H9 (cell line): ENCODE measurements at regions not wholly inside any gene's neighbourhood (a gene's known extent, or its start where the extent isn't known, plus 50 kb on each side); places are given as distances from the start of the nearest gene placed in this dataset.

Experiments used
- DNase-seq: peaks from one replicate; pipeline ENCODE4 v3.0.0-alpha.2; 2017
- H2AFZ ChIP-seq: one replicate; pipeline ENCODE4 v1.6.1; 2013; ENCODE audit warnings: mild to moderate bottlenecking, low read length, control low read depth, moderate library complexity
- H2AK5ac ChIP-seq: 2 replicates; pipeline ENCODE4 v1.6.1; 2013; ENCODE audit warnings: low read length, control low read depth, mixed read lengths; ENCODE audit not compliant: insufficient read length
- H2BK120ac ChIP-seq: one replicate; pipeline ENCODE4 v1.6.1; 2013; ENCODE audit warnings: low read depth, mild to moderate bottlenecking, low read length, control low read depth, inconsistent platforms; ENCODE audit not compliant: poor library complexity, severe bottlenecking
- H2BK12ac ChIP-seq: 2 replicates; pipeline ENCODE4 v1.6.1; 2013; ENCODE audit warnings: low read length, control low read depth, mixed read lengths, low read depth; ENCODE audit not compliant: insufficient read length
- H2BK15ac ChIP-seq: 2 replicates; pipeline ENCODE4 v1.6.1; 2013; ENCODE audit warnings: low read depth, low read length, control low read depth
- H2BK20ac ChIP-seq: one replicate; pipeline ENCODE4 v1.6.1; 2013; ENCODE audit warnings: low read depth, mild to moderate bottlenecking, low read length, control low read depth, inconsistent platforms; ENCODE audit not compliant: poor library complexity, severe bottlenecking
- H2BK5ac ChIP-seq: 2 replicates; pipeline ENCODE4 v1.6.1; 2013; ENCODE audit warnings: low read length, control low read depth, mixed read lengths; ENCODE audit not compliant: insufficient read length
- H3K14ac ChIP-seq: 2 replicates; pipeline ENCODE4 v1.6.1; 2013; ENCODE audit warnings: low read length, control low read depth; ENCODE audit not compliant: insufficient read depth
- H3K18ac ChIP-seq: 2 replicates; pipeline ENCODE4 v1.6.1; 2013; ENCODE audit warnings: low read depth, mild to moderate bottlenecking, mixed read lengths, low read length, control low read depth; ENCODE audit not compliant: insufficient read length
- H3K23ac ChIP-seq: 2 replicates; pipeline ENCODE4 v1.6.1; 2013; ENCODE audit warnings: low read length, control low read depth, mixed read lengths, low read depth; ENCODE audit not compliant: insufficient read length
- H3K23me2 ChIP-seq: 2 replicates; pipeline ENCODE4 v1.6.1; 2013; ENCODE audit warnings: low read depth, mild to moderate bottlenecking, mixed read lengths, low read length, control low read depth; ENCODE audit not compliant: insufficient read length, poor library complexity, severe bottlenecking
- H3K27ac ChIP-seq: 2 replicates; pipeline ENCODE4 v1.5.1; 2013; ENCODE audit warnings: low read length, control low read depth, mixed read lengths, low read depth; ENCODE audit not compliant: insufficient read length
- H3K27me3 ChIP-seq: 2 replicates; pipeline ENCODE4 v1.6.1; 2013; ENCODE audit warnings: low read length, control low read depth, inconsistent platforms; ENCODE audit not compliant: insufficient read depth
- H3K4ac ChIP-seq: 2 replicates; pipeline ENCODE4 v1.6.1; 2013; ENCODE audit warnings: low read depth, mild to moderate bottlenecking, control low read depth, inconsistent platforms, low read length, moderate library complexity
- H3K4me1 ChIP-seq: 2 replicates; pipeline ENCODE4 v1.6.1; 2013; ENCODE audit warnings: low read length, control low read depth, inconsistent platforms; ENCODE audit not compliant: insufficient read depth
- H3K4me2 ChIP-seq: 2 replicates; pipeline ENCODE4 v1.6.1; 2013; ENCODE audit warnings: low read length, control low read depth, mixed read lengths; ENCODE audit not compliant: insufficient read length, insufficient read depth
- H3K56ac ChIP-seq: 2 replicates; pipeline ENCODE4 v1.6.1; 2013; ENCODE audit warnings: low read depth, mild to moderate bottlenecking, mixed read lengths, low read length, control low read depth; ENCODE audit not compliant: insufficient read length
- H3K79me1 ChIP-seq: 2 replicates; pipeline ENCODE4 v1.6.1; 2013; ENCODE audit warnings: low read depth, mild to moderate bottlenecking, moderate library complexity, low read length, control low read depth, inconsistent platforms; ENCODE audit not compliant: insufficient read depth, poor library complexity, severe bottlenecking
- H3K79me2 ChIP-seq: 2 replicates; pipeline ENCODE4 v1.6.1; 2013; ENCODE audit warnings: low read length, control low read depth, inconsistent platforms; ENCODE audit not compliant: insufficient read depth
- H3K9ac ChIP-seq: 2 replicates; pipeline ENCODE4 v1.6.1; 2013; ENCODE audit warnings: low read length, control low read depth, mixed read lengths; ENCODE audit not compliant: insufficient read length; ENCODE audit errors: extremely low read depth
- H3K9me3 ChIP-seq: one replicate; pipeline ENCODE4 v1.6.1; 2013; ENCODE audit warnings: low read depth, low read length, inconsistent platforms; ENCODE audit not compliant: control insufficient read depth
- H3T11ph ChIP-seq: one replicate; pipeline ENCODE4 v1.6.1; 2013; ENCODE audit warnings: mild to moderate bottlenecking, low read length, control low read depth, inconsistent platforms
- H4K20me1 ChIP-seq: one replicate; pipeline ENCODE4 v1.6.1; 2013; ENCODE audit not compliant: control insufficient read depth, insufficient read length, insufficient read depth
- H4K5ac ChIP-seq: 2 replicates; pipeline ENCODE4 v1.6.1; 2013; ENCODE audit warnings: low read depth, mild to moderate bottlenecking, mixed read lengths, low read length, control low read depth; ENCODE audit not compliant: insufficient read length
- H4K8ac ChIP-seq: replicated peaks from 2 replicates; pipeline ENCODE4 v1.6.1; 2013; ENCODE audit warnings: low read length, control low read depth, mixed read lengths, low read depth; ENCODE audit not compliant: insufficient read length
- H4K91ac ChIP-seq: 2 replicates; pipeline ENCODE4 v1.6.1; 2013; ENCODE audit warnings: low read depth, mild to moderate bottlenecking, moderate library complexity, mixed read lengths, low read length, control low read depth; ENCODE audit not compliant: insufficient read length
- H3K27ac Mint-ChIP-seq, 3 experiments: 2 replicates in 2 of 3; 3 replicates in 1 of 3; pipeline ENCODE4 v1.8.0; 2020 to 2021; ENCODE audit warnings: mixed read lengths in 3 of 3, mild to moderate bottlenecking in 1 of 3, moderate library complexity in 1 of 3
- H3K27me3 Mint-ChIP-seq: 2 replicates; pipeline ENCODE4 v1.8.0; 2021; ENCODE audit warnings: low read depth, mild to moderate bottlenecking, moderate library complexity, mixed read lengths
- H3K36me3 Mint-ChIP-seq, 3 experiments: 2 replicates in 2 of 3; 3 replicates in 1 of 3; pipeline ENCODE4 v1.8.0; 2020 to 2021; ENCODE audit warnings: low read depth in 3 of 3, mixed read lengths in 3 of 3; ENCODE audit not compliant: insufficient read depth in 1 of 3
- H3K4me1 Mint-ChIP-seq, 2 experiments: 2 replicates each; pipeline ENCODE4 v1.8.0; 2020; ENCODE audit warnings: mixed read lengths in 2 of 2
- H3K4me3 Mint-ChIP-seq, 2 experiments: 2 replicates in 1 of 2; 3 replicates in 1 of 2; pipeline ENCODE4 v1.8.0; 2020 to 2021; ENCODE audit warnings: mild to moderate bottlenecking in 2 of 2, mixed read lengths in 2 of 2, moderate library complexity in 1 of 2
- H3K9me3 Mint-ChIP-seq, 2 experiments: 2 replicates in 1 of 2; 3 replicates in 1 of 2; pipeline ENCODE4 v1.8.0; 2020; ENCODE audit warnings: mild to moderate bottlenecking in 2 of 2, mixed read lengths in 2 of 2, moderate library complexity in 1 of 2
- CTCF ChIP-seq: fragments of 200-600 bp; sonication (generic); conservative IDR thresholded peaks from 3 replicates; pipeline ENCODE4 v1.8.0; 2021; ENCODE audit warnings: antibody characterized with exemption, mild to moderate bottlenecking
- WGBS: extraction: QIAGEN DNeasy Blood & Tissue Kit; methylation state at CpG from one replicate; pipeline ENCODE4 v1.1.7; 2013; ENCODE audit warnings: missing lambda C conversion rate, low lambda C conversion rate, mixed read lengths; ENCODE audit not compliant: insufficient read length; ENCODE audit errors: extremely low coverage; 5-methylcytosine and 5-hydroxymethylcytosine counted together

- H2AFZ ChIP-seq = no peak overlapping the region
- Mint-ChIP-seq H3K4me1 (no peaks in the 10 kb centered on the region), H3K9me3 (peaks cover 26 to 31% of the 10 kb centered on the region in 2 experiments), H3K27me3 (peaks cover 4% of the 10 kb centered on the region; the same call in 1 of the 2 replicates), H3K4me3 (no peak overlapping the region), H3K27ac (no peak overlapping the region), H3K36me3 (peaks cover 27% of the 10 kb centered on the region in 3 experiments)
- no peak overlapping the region for H2BK120ac ChIP-seq
- no peaks in the 10 kb centered on the region for H3K4me1 ChIP-seq
- H3K14ac ChIP-seq = no peak overlapping the region
- no peaks in the 10 kb centered on the region for H4K20me1 ChIP-seq
- no peak overlapping the region for H3K9ac ChIP-seq
- H2BK20ac ChIP-seq = no peak overlapping the region
- DNase-seq = no peak
- no peaks in the 10 kb centered on the region for H3K79me1 ChIP-seq
- no peak overlapping the region for H4K5ac ChIP-seq
- no peak overlapping the region for H3T11ph ChIP-seq
- no peaks in the 10 kb centered on the region for H3K27me3 ChIP-seq
- no peak overlapping the region for H3K27ac ChIP-seq
- no peak overlapping the region for H2AK5ac ChIP-seq
- H3K56ac ChIP-seq = no peak overlapping the region
- TF ChIP-seq CTCF = no peak
- H2BK12ac ChIP-seq = no peak overlapping the region
- no peaks in the 10 kb centered on the region for H3K79me2 ChIP-seq
- H3K4me2 ChIP-seq = no peak overlapping the region
- no peak overlapping the region for H3K4ac ChIP-seq
- no peak overlapping the region for H3K18ac ChIP-seq
- H2BK5ac ChIP-seq = no peak overlapping the region
- H4K91ac ChIP-seq = no peak overlapping the region
- WGBS = no CpG with 5 or more reads among the region's 4 CpGs
- H3K23ac ChIP-seq = no peak overlapping the region
- H4K8ac ChIP-seq = no peak overlapping the region
- no peak overlapping the region for H2BK15ac ChIP-seq
- peaks cover 17% of the 10 kb centered on the region for H3K9me3 ChIP-seq
- H3K23me2 ChIP-seq = no peaks in the 10 kb centered on the region
Measured at GRCh38 chr4:186368281-186368680, 102.3 kb downstream of the F11 start.
